ENCODE measurements at regions not wholly inside any gene's neighbourhood (a gene's known extent, or its start where the extent isn't known, plus 50 kb on each side); places are given as distances from the start of the nearest gene placed in this dataset.
"Not testable (repeated sequence)": the region's sequence is repeated elsewhere in the genome, so short reads cannot be mapped to it uniquely, and the experiment has no call there.

DNA sequence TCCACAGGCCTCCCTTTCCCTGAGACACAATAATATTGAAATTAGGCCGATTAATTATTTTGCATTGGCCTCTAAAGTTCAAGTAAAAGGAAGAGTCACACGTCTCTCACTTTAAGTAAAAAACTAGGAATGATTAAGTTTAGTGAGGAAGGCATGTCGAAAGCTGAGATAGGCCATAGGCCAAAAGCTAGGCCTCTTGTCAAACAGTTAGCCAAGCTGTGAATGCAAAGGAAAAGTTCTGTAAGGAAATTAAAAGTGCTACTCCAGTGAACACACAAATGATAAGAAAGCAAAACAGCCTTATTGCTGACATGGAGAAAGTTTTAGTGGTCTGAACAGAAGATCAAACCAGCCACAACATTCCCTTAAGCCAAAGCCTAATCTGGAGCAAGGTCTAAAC, 91.4 kb upstream of the ZC3H11B start:
- H3K4me3 Mint-ChIP-seq, H3K4me1 Mint-ChIP-seq, DNase-seq, H3K9me3 Mint-ChIP-seq, H3K27me3 Mint-ChIP-seq, CTCF ChIA-PET, H3K36me3 Mint-ChIP-seq, H3K27ac Mint-ChIP-seq: not testable (repeated sequence)

DNA sequence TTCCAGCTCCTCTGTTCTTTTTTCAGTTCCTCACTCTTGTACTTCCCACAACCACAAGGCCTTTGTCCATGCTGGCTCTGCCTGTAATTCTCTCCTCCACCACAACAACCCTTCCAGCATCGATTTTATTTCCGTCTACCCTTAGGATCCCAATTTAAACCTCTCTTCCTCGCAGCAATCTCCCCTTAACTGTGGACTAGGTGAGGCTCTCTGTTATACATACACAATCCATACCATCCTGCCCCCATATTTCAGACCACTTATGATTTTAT, 90.4 kb upstream of the ZC3H11B start:
- Mint-ChIP-seq H3K27ac (no peak overlapping the region), H3K4me3 (no peak overlapping the region), H3K9me3 (peaks cover 1% of the 10 kb centered on the region), H3K27me3 (no peaks in the 10 kb centered on the region), H3K36me3 (no peaks in the 10 kb centered on the region), H3K4me1 (no peaks in the 10 kb centered on the region)
- no peak for DNase-seq
- CTCF ChIA-PET, result no interaction called here

DNA sequence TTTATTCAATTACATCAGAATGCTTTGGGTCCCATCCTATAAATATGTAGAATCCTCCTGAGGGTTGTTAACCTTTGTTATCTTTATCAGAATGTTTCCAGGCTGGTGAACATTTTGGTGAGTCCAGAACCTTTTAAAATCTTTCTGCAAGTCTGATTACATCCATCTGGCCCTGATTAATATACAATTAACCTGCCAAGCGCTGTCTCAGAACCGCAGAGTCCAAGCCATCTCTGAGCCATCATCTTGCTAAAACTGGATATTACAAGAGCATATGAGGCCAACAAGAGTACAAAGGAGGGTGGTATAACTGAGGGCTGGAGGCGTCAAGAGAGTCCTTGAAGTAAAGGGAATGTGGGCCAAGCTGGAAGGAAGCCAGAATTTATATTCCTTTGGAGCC, 88.6 kb upstream of the ZC3H11B start:
- CTCF ChIA-PET, result no interaction called here
- Mint-ChIP-seq H3K36me3 (no peaks in the 10 kb centered on the region), H3K27me3 (no peaks in the 10 kb centered on the region), H3K4me1 (no peaks in the 10 kb centered on the region), H3K27ac (no peak overlapping the region), H3K9me3 (peaks cover 1% of the 10 kb centered on the region), H3K4me3 (no peak overlapping the region)
- no peak for DNase-seq

DNA sequence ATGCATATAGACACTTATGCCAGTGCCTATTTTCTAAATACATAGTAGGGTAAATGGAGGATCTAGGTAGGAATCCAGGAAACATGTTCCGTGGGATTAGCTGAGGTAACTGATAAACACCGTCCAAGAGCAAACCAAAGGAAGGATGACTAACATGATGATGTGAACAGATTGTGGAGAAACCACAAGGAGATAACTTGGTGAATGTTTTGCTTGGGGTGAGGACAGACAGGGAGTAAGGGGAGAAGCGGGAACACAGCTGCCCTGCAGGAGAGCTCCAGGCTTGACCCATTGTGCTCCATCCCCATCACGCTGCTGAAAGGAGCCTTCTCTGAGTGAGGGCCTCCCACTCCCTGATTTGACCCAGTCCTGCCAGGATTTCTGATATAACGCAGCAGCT, 87.0 kb upstream of the ZC3H11B start:
- Mint-ChIP-seq H3K27ac (no peak overlapping the region), H3K27me3 (no peaks in the 10 kb centered on the region), H3K4me1 (no peaks in the 10 kb centered on the region), H3K36me3 (no peaks in the 10 kb centered on the region), H3K9me3 (peaks cover 1% of the 10 kb centered on the region), H3K4me3 (no peak overlapping the region)
- no peak for DNase-seq
- CTCF ChIA-PET, result no interaction called here

DNA sequence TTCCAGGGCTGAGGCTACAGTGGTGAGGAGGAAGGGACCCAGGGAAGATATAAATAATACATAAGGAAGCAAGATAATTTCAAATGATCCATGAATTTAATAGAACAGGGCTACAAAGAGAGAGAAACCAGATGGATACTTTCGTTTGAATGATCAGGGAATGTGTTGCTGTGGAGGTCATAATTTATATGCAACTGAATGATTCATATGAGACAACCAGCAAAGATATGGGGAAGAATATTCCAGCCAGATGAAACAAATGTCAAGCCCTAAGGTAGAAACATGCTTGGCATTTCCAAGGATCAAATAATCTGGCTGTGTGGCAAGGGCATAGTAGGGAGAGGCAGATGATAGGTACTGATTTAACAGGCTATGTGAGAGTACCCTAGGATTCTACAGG, 84.8 kb upstream of the ZC3H11B start:
- no peak overlapping the region for H3K4me3 Mint-ChIP-seq
- H3K27me3 Mint-ChIP-seq, result no peaks in the 10 kb centered on the region
- no peaks in the 10 kb centered on the region for H3K4me1 Mint-ChIP-seq
- no peak overlapping the region for H3K27ac Mint-ChIP-seq
- H3K36me3 Mint-ChIP-seq, result no peaks in the 10 kb centered on the region
- H3K9me3 Mint-ChIP-seq, result peaks cover 1% of the 10 kb centered on the region
- CTCF ChIA-PET, result no interaction called here
- no peak for DNase-seq

DNA sequence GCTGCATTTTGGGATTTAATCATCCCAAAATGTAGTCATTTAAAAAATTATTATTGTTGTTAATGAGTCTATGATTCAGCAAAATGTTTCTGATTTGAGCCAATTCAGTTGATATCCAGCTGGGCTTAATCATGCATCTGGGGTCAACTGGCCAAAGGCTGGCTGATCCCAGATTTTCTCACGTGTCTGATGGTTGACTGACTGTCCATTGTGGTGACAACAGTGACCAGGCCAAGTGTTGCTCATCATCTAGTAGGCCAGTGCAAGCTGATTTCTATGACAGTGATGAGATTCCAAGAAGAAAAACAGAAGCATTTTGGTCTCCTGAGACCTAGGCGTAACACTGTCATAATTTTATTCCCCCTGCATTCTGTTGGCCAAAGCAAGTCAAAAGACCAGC, 80.1 kb upstream of the ZC3H11B start:
- H3K36me3 Mint-ChIP-seq, result no peaks in the 10 kb centered on the region

DNA sequence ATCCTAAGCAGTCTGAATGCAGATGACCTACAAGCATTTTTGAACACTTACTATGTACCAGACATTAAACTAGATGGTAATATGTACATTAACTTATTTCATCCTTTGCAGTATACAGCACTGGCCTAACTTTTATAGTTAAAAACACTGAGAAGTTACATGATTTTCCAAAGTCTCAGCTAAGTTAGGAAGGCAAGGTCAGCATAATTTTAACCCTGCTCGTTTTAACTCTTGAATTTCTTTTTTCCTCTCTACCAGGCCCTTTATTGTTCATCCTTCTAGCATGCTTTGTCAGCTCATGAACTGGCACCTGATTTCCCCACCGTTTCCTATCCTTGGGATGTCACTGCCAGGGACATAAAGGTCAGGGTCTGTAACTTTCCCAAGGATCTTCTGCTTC, 76.9 kb upstream of the ZC3H11B start:
- DNase-seq, result no peak

More for the DNA sequence above, 80.1 kb upstream of the ZC3H11B start:
- Mint-ChIP-seq H3K27me3 (no peaks in the 10 kb centered on the region), H3K4me3 (no peak overlapping the region), H3K27ac (no peak overlapping the region), H3K4me1 (no peaks in the 10 kb centered on the region), H3K9me3 (no peaks in the 10 kb centered on the region)
- no peak for DNase-seq
- CTCF ChIA-PET, result no interaction called here

DNA sequence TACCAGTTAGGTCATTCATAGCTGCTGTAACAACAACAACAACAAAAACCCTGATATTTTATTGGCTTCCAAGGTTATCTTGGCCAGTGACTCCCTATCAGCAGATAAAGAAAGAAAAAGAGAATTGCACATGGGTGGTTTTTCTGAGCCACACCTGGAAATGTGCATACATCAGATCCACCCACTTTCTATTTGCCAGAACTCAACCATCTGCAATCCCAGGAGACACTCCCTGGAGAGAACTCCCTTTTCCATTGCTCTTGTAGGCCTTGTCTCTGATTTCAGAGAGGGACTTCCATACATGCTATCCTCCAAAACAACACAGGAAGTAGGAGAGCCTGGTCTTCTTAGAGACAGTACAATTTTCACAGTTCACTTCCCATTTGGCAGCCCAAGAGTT, 74.9 kb upstream of the ZC3H11B start:
- no peaks in the 10 kb centered on the region for H3K27me3 Mint-ChIP-seq
- H3K4me3 Mint-ChIP-seq, result no peak overlapping the region
- no peak for DNase-seq
- H3K4me1 Mint-ChIP-seq, result no peaks in the 10 kb centered on the region
- H3K27ac Mint-ChIP-seq, result no peak overlapping the region
- H3K36me3 Mint-ChIP-seq, result no peaks in the 10 kb centered on the region
- CTCF ChIA-PET, result no interaction called here
- no peaks in the 10 kb centered on the region for H3K9me3 Mint-ChIP-seq

More for the DNA sequence above, 76.9 kb upstream of the ZC3H11B start:
- CTCF ChIA-PET, result no interaction called here
- Mint-ChIP-seq H3K9me3 (no peaks in the 10 kb centered on the region), H3K4me3 (no peak overlapping the region), H3K27ac (no peak overlapping the region), H3K27me3 (no peaks in the 10 kb centered on the region), H3K36me3 (no peaks in the 10 kb centered on the region), H3K4me1 (no peaks in the 10 kb centered on the region)

DNA sequence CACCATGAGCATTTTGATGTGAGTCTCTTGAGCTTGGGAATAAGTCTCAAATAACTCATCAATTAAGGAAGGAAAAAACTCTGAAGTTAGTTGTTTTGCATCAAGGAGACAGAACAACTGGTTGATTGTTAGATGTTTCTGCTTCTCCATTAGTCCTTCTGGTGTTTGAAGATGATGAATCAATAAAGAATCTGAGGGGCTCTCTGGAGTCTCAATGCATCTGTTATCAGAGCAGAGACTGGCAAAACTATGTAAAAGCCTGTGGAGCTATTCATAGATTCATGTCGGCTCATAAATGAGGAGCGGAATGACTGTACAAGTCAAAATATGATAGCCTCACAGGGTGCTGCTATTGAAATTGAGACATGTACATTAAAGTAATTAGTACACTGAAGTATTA, 73.3 kb upstream of the ZC3H11B start:
- no peaks in the 10 kb centered on the region for H3K27me3 Mint-ChIP-seq
- H3K9me3 Mint-ChIP-seq, result no peaks in the 10 kb centered on the region
- no peak for DNase-seq
- H3K4me3 Mint-ChIP-seq, result no peak overlapping the region
- no peaks in the 10 kb centered on the region for H3K4me1 Mint-ChIP-seq
- no peaks in the 10 kb centered on the region for H3K36me3 Mint-ChIP-seq
- CTCF ChIA-PET, result no interaction called here
- H3K27ac Mint-ChIP-seq, result no peak overlapping the region

DNA sequence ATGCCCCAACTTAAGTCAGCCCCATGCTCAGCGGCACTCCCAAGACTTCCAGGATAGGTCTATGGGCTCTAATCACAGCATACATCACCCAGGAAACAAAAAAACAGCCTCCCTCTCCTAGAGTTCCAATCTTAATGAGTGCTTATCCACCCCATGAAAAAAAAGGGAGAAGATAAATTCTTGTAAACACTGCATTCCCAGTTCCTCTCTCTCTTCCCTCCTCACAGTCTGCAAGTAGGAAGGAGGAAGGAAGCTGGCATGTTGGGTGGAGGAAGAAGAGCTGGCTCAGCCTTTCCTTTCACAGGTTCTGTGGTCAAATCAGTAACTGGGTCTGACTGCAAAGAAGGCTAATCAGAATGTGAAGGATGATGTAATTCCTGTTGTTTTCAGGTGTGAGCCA, 69.9 kb upstream of the ZC3H11B start:
- CTCF ChIA-PET, result no interaction called here
- Mint-ChIP-seq H3K27ac (no peak overlapping the region), H3K36me3 (no peaks in the 10 kb centered on the region), H3K27me3 (no peaks in the 10 kb centered on the region), H3K9me3 (no peaks in the 10 kb centered on the region), H3K4me1 (no peaks in the 10 kb centered on the region), H3K4me3 (no peak overlapping the region)
- no peak for DNase-seq

DNA sequence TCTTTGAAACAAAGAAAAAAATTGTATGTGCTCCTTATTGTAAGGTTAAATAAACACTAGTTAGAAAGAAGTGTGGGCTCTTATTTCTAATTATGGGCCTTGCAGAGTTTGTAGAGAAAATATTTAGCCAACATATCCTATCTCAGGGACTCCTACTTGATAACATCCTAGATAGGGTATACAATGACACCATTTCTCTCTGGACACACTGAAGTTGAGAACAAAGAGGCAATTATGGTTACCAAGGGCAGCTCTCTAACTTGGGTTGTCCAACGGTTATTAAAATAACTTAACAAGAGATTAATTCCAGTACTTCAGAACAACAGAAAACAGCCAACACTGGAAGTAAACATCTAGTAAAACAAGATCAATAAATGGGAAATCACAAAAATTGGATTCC, 69.0 kb upstream of the ZC3H11B start:
- CTCF ChIA-PET, result no interaction called here
- Mint-ChIP-seq H3K9me3 (no peaks in the 10 kb centered on the region), H3K36me3 (no peaks in the 10 kb centered on the region), H3K4me1 (no peaks in the 10 kb centered on the region), H3K27ac (no peak overlapping the region), H3K27me3 (no peaks in the 10 kb centered on the region), H3K4me3 (no peak overlapping the region)
- DNase-seq, result no peak

DNA sequence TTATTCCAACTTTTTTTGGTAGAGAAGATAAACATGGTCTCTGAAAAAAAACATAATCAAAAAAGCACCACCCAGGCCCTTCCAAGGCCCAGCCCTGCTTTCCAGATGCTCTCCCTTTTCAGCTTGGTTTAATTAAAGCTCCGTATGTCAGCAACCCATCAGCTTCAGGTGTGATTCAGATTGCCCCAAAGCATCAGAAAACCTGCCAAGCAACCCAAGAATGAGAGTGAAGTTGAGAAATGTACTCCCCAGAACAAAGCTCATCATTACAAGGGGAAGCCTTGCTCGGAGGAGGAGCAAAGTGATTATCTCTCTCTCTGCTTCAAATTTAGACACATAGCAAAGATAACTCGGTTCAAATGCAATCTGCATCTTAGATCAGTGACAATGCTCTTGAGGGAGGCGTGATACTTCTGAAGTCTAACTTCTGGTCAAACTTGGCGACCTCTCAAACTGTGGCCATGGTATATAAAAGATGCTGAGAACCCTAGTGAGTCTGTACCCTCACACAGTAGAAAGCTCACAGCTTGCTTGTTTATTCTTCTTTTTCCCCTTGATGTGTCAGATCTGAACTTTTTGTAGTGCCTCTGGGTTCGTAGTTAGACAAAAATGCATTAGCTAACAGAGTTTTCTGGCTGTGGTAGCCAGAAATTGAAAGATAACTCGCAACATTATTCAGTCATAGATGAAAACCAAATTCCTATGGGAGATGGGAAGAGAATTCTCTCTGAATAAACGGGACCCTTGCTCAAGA, 63.3 kb upstream of the ZC3H11B start:
- no peak for DNase-seq
- Mint-ChIP-seq H3K4me3 (no peak overlapping the region), H3K27ac (no peak overlapping the region), H3K9me3 (no peaks in the 10 kb centered on the region), H3K36me3 (no peaks in the 10 kb centered on the region), H3K4me1 (no peaks in the 10 kb centered on the region), H3K27me3 (no peaks in the 10 kb centered on the region)
- CTCF ChIA-PET, result no interaction called here

DNA sequence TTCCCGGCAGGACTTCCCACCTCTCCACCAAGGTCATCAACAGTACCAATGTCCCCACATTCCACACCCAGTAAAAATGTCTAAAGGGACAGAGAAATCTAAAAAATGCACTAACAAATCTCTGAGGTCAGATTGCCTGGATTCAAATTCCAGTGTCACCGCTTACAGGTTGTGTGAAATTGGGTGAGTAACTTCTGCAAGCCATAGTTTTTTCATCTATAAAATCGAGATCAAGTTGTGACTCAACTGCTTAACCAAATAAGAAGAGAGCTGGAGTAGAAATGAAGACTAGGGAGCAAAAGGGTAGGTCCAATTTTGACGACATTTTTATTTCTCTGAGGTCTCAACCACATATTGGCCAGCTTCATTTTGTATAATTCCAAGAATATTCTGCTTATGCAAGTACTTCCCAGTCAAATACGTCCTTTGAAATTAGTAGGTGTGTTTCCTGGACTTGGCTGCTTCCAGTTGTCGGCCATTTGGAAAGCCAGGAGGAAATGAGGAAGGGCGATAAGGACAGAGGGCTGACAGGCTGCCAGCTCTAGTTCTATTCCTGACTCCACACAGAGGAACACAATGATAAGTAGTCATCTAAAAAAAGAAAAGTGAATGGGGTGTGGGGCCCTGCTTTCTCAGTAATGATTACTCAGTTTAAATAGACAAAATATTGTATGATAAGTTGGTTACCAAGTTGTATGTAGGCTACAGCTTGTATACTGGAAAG, 57.7 kb upstream of the ZC3H11B start:
- CTCF ChIA-PET, result interaction anchor here (1.7 kb wide), 1 partner anchor 10 kb away, joined by 7 read pairs; no protein-coding TSS in a partner anchor
- Mint-ChIP-seq H3K27ac (no peak overlapping the region), H3K27me3 (no peaks in the 10 kb centered on the region), H3K9me3 (no peaks in the 10 kb centered on the region), H3K4me3 (no peak overlapping the region), H3K4me1 (no peaks in the 10 kb centered on the region), H3K36me3 (no peaks in the 10 kb centered on the region)
- DNase-seq, result no peak

DNA sequence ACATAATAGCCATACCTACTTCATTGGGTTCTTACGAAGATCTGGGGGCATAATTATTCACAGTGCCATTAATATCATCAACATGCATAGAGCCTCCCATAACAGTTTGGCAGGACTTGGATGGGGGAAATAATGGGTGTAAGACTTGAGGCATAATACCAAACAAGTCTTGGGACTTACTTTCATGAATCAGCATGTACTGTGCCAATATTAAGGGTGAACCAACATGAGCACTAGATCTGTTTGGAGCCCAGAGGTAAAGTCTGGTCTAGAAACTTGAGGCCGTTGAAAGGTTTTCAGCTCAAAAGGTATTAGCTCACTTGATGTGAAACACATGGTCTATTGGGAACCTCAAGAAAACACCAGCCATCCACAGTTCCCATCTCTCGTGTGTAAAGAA, 56.7 kb upstream of the ZC3H11B start:
- Mint-ChIP-seq H3K27ac (no peak overlapping the region), H3K36me3 (no peaks in the 10 kb centered on the region), H3K27me3 (no peaks in the 10 kb centered on the region), H3K4me3 (no peak overlapping the region), H3K9me3 (no peaks in the 10 kb centered on the region), H3K4me1 (no peaks in the 10 kb centered on the region)
- DNase-seq, result no peak
- CTCF ChIA-PET, result interaction anchor here (1.7 kb wide), 1 partner anchor 9 kb away, joined by 7 read pairs; no protein-coding TSS in a partner anchor

DNA sequence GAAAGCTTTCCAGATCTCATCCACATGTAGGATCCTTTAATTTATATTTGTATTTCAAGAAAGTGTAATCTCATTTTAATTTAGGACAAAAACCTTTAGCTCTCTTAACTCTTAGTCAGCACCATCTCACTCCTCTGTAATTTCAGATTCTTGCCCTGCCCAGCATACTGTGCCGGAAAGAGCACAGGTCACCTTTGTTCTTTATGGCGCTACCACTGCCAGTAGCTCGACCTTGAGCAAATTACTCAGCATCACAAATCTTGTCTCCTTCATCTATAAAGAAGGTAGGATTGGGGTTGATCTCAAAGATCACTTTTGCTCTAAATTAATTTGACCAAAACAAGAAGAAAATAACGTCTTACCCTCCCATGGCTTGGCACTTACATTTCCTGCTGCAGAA, 56.1 kb upstream of the ZC3H11B start:
- H3K9me3 Mint-ChIP-seq, result no peaks in the 10 kb centered on the region
- CTCF ChIA-PET, result no interaction called here
- H3K4me3 Mint-ChIP-seq, result no peak overlapping the region
- DNase-seq, result no peak
- H3K4me1 Mint-ChIP-seq, result no peaks in the 10 kb centered on the region
- no peaks in the 10 kb centered on the region for H3K27me3 Mint-ChIP-seq
- no peak overlapping the region for H3K27ac Mint-ChIP-seq
- no peaks in the 10 kb centered on the region for H3K36me3 Mint-ChIP-seq

Measured in activated naive CD4-positive, alpha-beta T cell treated with anti-CD3 and anti-CD28 coated beads, Interleukin-2, amount 10 ng/mL, durations not matched to agents 7 days and 5 days (primary cell).